Activated B cell treated with CpG ODN at 0.5 μM for 24 hours (primary cell): ENCODE measurements at regions not wholly inside any gene's neighbourhood (a gene's known extent, or its start where the extent isn't known, plus 50 kb on each side); places are given as distances from the start of the nearest gene placed in this dataset.
"Not testable (repeated sequence)": the region's sequence is repeated elsewhere in the genome, so short reads cannot be mapped to it uniquely, and the experiment has no call there.

Experiments
- ATAC-seq: fragments of 200-7000 bp; cut with Tn5 transposase; one replicate; pipeline ENCODE4 v1.10.0; 2021; ENCODE audit warnings: low read depth, mild to moderate bottlenecking, moderate library complexity
- CTCF ChIA-PET: fragments of 350-600 bp; sonication (Branson Sonifier 250); formaldehyde crosslinking; loops from one replicate; lab custom pipeline; 2021; ENCODE audit warnings: antibody characterized with exemption; lab: Charles Lee
- POLR2A ChIA-PET: fragments of 350-600 bp; sonication (Branson Sonifier 250); formaldehyde crosslinking; loops from one replicate; lab custom pipeline; 2021; ENCODE audit warnings: antibody characterized with exemption; lab: Charles Lee
- DNase-seq: peaks from one replicate; pipeline ENCODE4 v3.0.0; 2022
- H3K27ac Mint-ChIP-seq: one replicate; pipeline ENCODE4 v1.8.0; 2020; ENCODE audit warnings: mixed read lengths
- H3K27me3 Mint-ChIP-seq: one replicate; pipeline ENCODE4 v1.8.0; 2021; ENCODE audit warnings: mixed read lengths
- H3K36me3 Mint-ChIP-seq: one replicate; pipeline ENCODE4 v1.8.0; 2021; ENCODE audit warnings: low read depth, mixed read lengths
- H3K4me1 Mint-ChIP-seq: one replicate; pipeline ENCODE4 v1.8.0; 2021; ENCODE audit warnings: mixed read lengths
- H3K4me3 Mint-ChIP-seq: one replicate; pipeline ENCODE4 v1.8.0; 2020; ENCODE audit warnings: mild to moderate bottlenecking, mixed read lengths
- H3K9me3 Mint-ChIP-seq: one replicate; pipeline ENCODE4 v1.8.0; 2020; ENCODE audit warnings: mixed read lengths
- intact Hi-C: fragments of 100-400 bp; cut with micrococcal nuclease; formaldehyde crosslinking; loops from one replicate; pipeline ENCODE4 v1.15.1; 2024
- TF ChIP-seq, protein P1 (sequence below): fragments of 200-600 bp; IDR thresholded peaks from one replicate; pipeline ENCODE4 v1.8.0; 2022; ENCODE audit warnings: antibody characterized with exemption, mild to moderate bottlenecking

DNA sequence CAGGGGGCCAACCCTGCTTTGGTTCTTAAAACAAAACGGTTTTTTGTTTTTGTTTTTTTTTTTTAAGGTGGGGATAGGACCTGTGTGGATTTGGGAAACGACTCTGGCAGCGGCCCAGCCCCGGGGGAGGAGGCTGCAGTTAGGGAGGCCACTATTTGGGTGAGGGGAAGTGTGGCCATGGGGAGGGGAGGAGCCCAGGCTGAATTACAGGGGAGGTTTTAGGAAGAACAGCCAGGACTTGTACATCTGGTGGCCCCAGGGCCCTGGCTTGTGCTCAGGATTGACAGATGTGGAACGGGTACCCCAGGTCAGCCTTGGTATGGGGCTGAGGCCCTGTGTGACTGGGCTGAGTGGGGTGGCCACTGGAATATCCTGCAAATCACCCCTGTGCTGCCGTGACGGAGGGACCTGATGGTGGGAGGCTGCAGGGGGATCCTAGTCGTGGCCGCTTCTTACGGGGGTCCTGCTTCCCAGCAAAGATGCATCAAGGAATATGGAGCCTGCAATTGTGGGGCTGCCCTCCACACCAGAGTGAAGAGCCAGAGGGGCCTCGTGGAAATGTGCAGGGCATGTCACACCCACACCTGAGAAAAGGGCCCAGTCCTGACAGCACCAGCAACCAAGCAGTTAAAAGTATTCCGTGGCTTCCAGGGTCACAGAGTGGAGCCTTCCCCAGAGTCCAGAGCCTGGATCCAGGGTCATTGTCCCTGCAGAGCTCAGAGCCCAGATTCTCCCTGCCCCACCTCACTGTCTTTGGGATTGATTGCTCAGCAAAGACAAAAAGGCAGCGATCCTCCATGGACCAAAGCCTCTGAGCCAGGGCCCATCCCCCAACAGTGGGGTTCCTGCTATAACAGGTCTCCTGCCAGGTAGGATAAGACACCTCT lies 55.2 kb upstream of the WNT7B start:
- DNase-seq: no peak
- ChIA-PET CTCF (no interaction called here), POLR2A (interaction anchor here (0.6 to 0.7 kb wide), 2 partner anchors 20 to 27 kb away, joined by 7 read pairs; no protein-coding TSS in a partner anchor)
- intact Hi-C loops: loop anchor here (10.0 kb wide), 2 partner anchors 303 to 733 kb away; partner anchors contain the start of genes TBC1D22A and TRMU
- ATAC-seq: no peak
- no peaks in the 10 kb centered on the region for H3K9me3 Mint-ChIP-seq
- peaks cover 15% of the 10 kb centered on the region for H3K4me1 Mint-ChIP-seq
- no peak overlapping the region for H3K4me3 Mint-ChIP-seq
- H3K27me3 Mint-ChIP-seq: peaks cover 9% of the 10 kb centered on the region
- H3K27ac Mint-ChIP-seq: no peak overlapping the region
- TF ChIP-seq, protein P1, sequence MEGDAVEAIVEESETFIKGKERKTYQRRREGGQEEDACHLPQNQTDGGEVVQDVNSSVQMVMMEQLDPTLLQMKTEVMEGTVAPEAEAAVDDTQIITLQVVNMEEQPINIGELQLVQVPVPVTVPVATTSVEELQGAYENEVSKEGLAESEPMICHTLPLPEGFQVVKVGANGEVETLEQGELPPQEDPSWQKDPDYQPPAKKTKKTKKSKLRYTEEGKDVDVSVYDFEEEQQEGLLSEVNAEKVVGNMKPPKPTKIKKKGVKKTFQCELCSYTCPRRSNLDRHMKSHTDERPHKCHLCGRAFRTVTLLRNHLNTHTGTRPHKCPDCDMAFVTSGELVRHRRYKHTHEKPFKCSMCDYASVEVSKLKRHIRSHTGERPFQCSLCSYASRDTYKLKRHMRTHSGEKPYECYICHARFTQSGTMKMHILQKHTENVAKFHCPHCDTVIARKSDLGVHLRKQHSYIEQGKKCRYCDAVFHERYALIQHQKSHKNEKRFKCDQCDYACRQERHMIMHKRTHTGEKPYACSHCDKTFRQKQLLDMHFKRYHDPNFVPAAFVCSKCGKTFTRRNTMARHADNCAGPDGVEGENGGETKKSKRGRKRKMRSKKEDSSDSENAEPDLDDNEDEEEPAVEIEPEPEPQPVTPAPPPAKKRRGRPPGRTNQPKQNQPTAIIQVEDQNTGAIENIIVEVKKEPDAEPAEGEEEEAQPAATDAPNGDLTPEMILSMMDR: no peak
- no peaks in the 10 kb centered on the region for H3K36me3 Mint-ChIP-seq

DNA sequence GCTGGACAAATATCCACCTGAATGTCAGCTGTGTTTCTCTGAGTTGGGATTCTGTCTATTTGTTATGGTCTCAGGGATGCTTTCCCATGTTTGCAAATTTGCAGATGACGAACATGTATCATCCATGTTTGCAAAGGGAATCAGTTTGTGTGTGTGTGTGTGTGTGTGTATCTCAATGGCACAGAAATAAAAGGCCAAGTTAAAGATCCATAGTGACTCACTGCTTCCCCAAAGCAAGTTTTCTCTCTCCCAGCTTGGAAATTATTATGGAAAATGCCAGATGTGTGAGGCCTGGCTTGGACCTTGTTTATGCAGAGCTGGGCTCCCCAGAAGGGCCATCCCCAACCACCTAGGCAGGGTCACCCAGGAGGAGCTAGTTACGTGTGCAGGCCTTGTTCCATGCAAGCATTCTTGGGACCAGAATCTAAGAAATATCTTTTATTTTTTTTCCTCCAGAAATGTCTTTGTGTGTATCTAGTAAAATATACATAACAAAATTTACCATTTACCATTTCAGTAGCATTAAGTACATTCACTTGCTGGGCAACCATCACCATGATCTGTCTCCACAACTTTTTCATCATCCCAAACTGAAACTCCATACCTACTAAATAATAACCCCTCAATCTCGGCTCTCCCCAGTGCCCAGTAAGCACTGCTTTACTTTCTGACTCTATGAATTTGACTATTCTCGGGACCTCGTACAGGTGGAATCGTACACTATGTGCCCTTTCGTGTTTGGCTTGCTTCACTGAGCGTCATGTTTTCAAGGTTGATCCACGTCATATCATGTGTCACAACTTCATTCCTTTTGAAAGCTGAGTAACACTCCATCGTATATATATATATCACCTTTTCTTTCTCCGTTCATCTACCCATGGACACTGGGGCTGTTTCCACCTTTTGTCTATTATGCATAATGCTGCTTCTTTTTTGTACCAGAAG lies 56.6 kb upstream of the WNT7B start:
- ChIA-PET POLR2A (no interaction called here), CTCF (interaction anchor here (0.9 kb wide), 1 partner anchor 27 kb away, joined by 3 read pairs; no protein-coding TSS in a partner anchor)
- ATAC-seq (no peak), DNase-seq (no peak)
- Mint-ChIP-seq H3K9me3 (no peaks in the 10 kb centered on the region), H3K27me3 (peaks cover 1% of the 10 kb centered on the region), H3K4me3 (no peak overlapping the region), H3K4me1 (peaks cover 16% of the 10 kb centered on the region), H3K36me3 (no peaks in the 10 kb centered on the region), H3K27ac (no peak overlapping the region)
- intact Hi-C loops: loop anchor here (2.0 to 10.0 kb wide), 3 partner anchors 263 to 731 kb away; partner anchors contain the start of genes GTSE1, TBC1D22A and TRMU
- TF ChIP-seq, protein P1: no peak

DNA sequence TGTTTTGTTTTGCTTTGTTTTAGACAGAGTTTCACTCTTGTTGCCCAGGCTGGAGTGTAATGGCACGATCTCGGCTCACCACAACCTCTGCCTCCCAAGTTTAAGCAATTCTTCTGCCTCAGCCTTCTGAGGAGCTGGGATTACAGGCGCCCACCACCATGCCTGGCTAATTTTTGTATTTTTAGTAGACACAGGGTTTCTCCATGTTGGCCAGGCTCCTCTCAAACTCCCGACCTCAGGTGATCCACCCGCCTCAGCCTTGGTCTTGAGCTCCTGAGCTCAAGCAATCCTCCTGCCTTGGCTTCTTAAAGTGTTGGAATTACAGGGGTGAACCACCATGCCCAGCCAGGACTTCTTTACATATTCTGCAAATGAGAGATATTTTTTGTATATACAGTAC lies 57.5 kb upstream of the WNT7B start:
- POLR2A ChIA-PET, H3K27ac Mint-ChIP-seq, ATAC-seq, H3K9me3 Mint-ChIP-seq, DNase-seq, H3K36me3 Mint-ChIP-seq, H3K27me3 Mint-ChIP-seq, H3K4me3 Mint-ChIP-seq: not testable (repeated sequence)
- H3K4me1 Mint-ChIP-seq: peaks cover 16% of the 10 kb centered on the region
- intact Hi-C loops: loop anchor here (2.0 to 10.0 kb wide), 3 partner anchors 262 to 730 kb away; partner anchors contain the start of genes GTSE1, TBC1D22A and TRMU
- CTCF ChIA-PET: interaction anchor here (0.9 to 3.4 kb wide), 4 partner anchors 28 to 42 kb away, joined by 3 to 19 read pairs (median 3); no protein-coding TSS in a partner anchor

- intact Hi-C loops: loop anchor here (1.0 to 10.0 kb wide), 5 partner anchors 37 to 729 kb away; partner anchors contain the start of genes GTSE1, TBC1D22A and TRMU
- H3K36me3 Mint-ChIP-seq: no peaks in the 10 kb centered on the region
- ATAC-seq (no peak), DNase-seq (no peak)
- ChIA-PET POLR2A (interaction anchor here (0.6 to 2.9 kb wide), 19 partner anchors 9 to 768 kb away, joined by 3 to 58 read pairs (median 5); partner anchors contain the start of genes CDPF1, GTSE1 and TRMU), CTCF (interaction anchor here (0.5 to 3.7 kb wide), 4 partner anchors 23 to 40 kb away, joined by 3 to 19 read pairs (median 11); no protein-coding TSS in a partner anchor)
- peaks cover 18% of the 10 kb centered on the region for H3K4me1 Mint-ChIP-seq
- H3K4me3 Mint-ChIP-seq: peak overlapping the region; percentile 88
- H3K27ac Mint-ChIP-seq: peak overlapping the region; percentile 76
- no peaks in the 10 kb centered on the region for H3K9me3 Mint-ChIP-seq
- H3K27me3 Mint-ChIP-seq: no peaks in the 10 kb centered on the region
- TF ChIP-seq, protein P1: no peak
Observed at GRCh38 chr22:46035380-46035741, 58.4 kb upstream of the WNT7B start.
